Effector memory CD8-positive, alpha-beta T cell (primary cell): ENCODE measurements at regions not wholly inside any gene's neighbourhood (a gene's known extent, or its start where the extent isn't known, plus 50 kb on each side); places are given as distances from the start of the nearest gene placed in this dataset.

Source experiments
- ATAC-seq: fragments of 150-1000 bp; cut with Tn5 transposase; replicated peaks from 2 replicates; pipeline ENCODE4 v1.10.0; 2021; ENCODE audit warnings: mild to moderate bottlenecking, moderate library complexity
- DNase-seq, 3 experiments: peaks; one replicate each; pipeline ENCODE4 v3.0.0; 2021
- H3K27ac Mint-ChIP-seq, 2 donors: one replicate each; pipeline ENCODE4 v1.8.0; 2022; ENCODE audit warnings: mild to moderate bottlenecking in 2 of 2, mixed read lengths in 2 of 2, moderate library complexity in 2 of 2
- H3K27me3 Mint-ChIP-seq, 2 donors: one replicate each; pipeline ENCODE4 v1.8.0; 2022; ENCODE audit warnings: mixed read lengths in 2 of 2
- H3K36me3 Mint-ChIP-seq: one replicate; pipeline ENCODE4 v1.8.0; 2022; ENCODE audit warnings: mild to moderate bottlenecking, moderate library complexity, mixed read lengths; ENCODE audit not compliant: insufficient read depth
- H3K4me1 Mint-ChIP-seq, 2 donors: one replicate each; pipeline ENCODE4 v1.8.0; 2022; ENCODE audit warnings: low read depth in 2 of 2, mixed read lengths in 2 of 2
- H3K4me3 Mint-ChIP-seq, 2 donors: one replicate each; pipeline ENCODE4 v1.8.0; 2022; ENCODE audit warnings: mild to moderate bottlenecking in 2 of 2, mixed read lengths in 2 of 2, moderate library complexity in 2 of 2
- H3K9me3 Mint-ChIP-seq, 2 donors: one replicate each; pipeline ENCODE4 v1.8.0; 2022; ENCODE audit warnings: mixed read lengths in 2 of 2

DNA sequence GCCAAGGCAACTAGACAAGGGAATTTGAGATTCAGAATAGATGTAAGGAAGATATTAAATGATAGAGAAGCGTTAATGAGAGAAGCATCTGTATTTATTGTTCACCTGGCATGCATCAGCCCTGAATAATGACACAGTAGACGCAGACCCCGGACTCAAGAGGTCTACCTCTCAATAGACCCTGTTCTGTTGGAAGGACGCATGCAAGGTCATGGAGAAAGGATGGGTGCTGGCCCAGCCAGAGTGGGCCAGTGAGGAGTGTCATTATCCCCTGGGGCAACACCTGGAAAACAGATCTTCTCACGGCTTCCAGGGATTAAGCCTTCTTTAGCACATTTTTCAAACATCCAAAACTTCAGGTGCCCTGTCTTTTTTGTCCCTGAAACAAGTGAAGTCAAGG lies 461.0 kb downstream of the EIPR1 start:
- H3K27me3 Mint-ChIP-seq: peaks cover 5 to 28% of the 10 kb centered on the region in 2 donors
- peaks cover 0 to 5% of the 10 kb centered on the region in 2 donors for H3K9me3 Mint-ChIP-seq
- no peak overlapping the region for H3K4me3 Mint-ChIP-seq
- peaks cover 3% of the 10 kb centered on the region for H3K36me3 Mint-ChIP-seq
- H3K4me1 Mint-ChIP-seq: no peaks in the 10 kb centered on the region
- no peak for ATAC-seq
- no peak for DNase-seq
- no peak overlapping the region for H3K27ac Mint-ChIP-seq

DNA sequence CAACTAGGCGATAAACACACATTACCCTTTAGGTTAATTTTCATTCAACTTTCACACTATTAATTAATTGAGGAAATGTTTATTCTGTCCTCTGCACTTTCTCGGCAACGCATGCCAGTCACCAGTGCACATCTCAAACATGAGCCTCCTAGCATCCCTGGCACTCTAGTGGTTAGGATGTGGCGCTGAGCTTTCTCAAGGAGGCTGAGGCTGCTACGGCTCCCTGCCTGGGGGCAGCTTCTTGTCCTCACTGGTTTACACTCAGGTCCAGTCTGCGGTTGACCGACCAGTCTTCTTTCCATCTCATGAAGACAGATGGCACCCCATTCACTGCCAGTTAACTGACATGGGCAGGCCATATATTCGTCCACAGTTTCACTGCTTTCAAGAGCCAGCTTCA lies 463.4 kb downstream of the EIPR1 start:
- Mint-ChIP-seq H3K4me1 (no peaks in the 10 kb centered on the region), H3K36me3 (peaks cover 3% of the 10 kb centered on the region), H3K27me3 (peaks cover 5 to 40% of the 10 kb centered on the region in 2 donors), H3K4me3 (no peak overlapping the region), H3K9me3 (peaks cover 0 to 5% of the 10 kb centered on the region in 2 donors), H3K27ac (no peak overlapping the region)
- no peak for DNase-seq
- no peak for ATAC-seq

DNA sequence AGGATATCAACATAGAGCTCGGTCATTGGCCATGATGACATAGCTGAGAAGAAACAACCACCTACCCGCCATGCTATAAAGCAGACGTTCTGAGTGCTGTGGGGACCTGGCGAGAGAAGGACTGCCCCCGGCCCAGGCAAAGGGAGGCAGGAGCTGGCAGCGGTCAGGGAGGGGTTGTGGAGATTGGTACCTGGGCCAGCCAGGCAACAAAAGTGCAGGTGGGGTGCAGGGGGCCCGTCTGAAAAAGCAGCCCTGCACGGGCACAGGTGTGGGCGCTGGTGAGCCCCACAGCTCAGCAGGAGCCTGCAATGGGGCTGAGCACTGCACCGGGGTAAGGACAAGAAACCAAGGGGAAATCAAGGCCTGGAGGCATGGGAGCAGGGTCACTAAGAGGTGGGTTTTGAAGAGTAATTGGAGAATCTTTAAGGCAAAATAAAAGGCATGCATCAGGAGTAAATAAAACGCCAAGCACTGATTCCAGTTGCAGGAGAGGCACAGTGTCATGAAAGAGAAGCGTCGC lies 464.0 kb downstream of the EIPR1 start:
- H3K27me3 Mint-ChIP-seq: peaks cover 5 to 38% of the 10 kb centered on the region in 2 donors
- DNase-seq: no peak
- no peak for ATAC-seq
- H3K4me3 Mint-ChIP-seq: no peak overlapping the region
- peaks cover 0 to 5% of the 10 kb centered on the region in 2 donors for H3K9me3 Mint-ChIP-seq
- H3K4me1 Mint-ChIP-seq: no peaks in the 10 kb centered on the region
- no peak overlapping the region for H3K27ac Mint-ChIP-seq
- peaks cover 3% of the 10 kb centered on the region for H3K36me3 Mint-ChIP-seq

DNA sequence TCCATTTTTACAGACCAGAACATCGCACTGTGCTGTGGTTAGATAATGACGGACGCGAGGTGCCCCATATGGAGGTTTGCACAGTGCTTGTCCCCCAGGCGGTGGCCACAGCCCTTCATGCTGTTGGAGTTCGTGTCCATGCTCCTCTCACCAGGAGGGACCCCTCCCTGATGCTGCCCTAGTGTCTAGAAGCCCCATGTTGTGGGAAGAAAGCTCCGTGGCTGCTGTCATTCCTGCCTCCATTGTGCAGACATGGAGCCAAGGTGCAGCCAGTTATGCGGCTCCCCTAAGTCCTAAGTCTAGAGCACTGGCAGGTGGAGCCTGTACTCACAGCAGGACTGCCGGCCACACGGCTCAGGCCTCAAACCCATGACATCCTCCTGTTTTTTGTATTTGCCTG lies 464.9 kb downstream of the EIPR1 start:
- Mint-ChIP-seq H3K27me3 (peaks cover 5 to 39% of the 10 kb centered on the region in 2 donors), H3K4me3 (no peak overlapping the region), H3K4me1 (no peaks in the 10 kb centered on the region), H3K27ac (no peak overlapping the region), H3K9me3 (peaks cover 0 to 5% of the 10 kb centered on the region in 2 donors), H3K36me3 (peaks cover 3% of the 10 kb centered on the region)
- DNase-seq (no peak), ATAC-seq (no peak)

DNA sequence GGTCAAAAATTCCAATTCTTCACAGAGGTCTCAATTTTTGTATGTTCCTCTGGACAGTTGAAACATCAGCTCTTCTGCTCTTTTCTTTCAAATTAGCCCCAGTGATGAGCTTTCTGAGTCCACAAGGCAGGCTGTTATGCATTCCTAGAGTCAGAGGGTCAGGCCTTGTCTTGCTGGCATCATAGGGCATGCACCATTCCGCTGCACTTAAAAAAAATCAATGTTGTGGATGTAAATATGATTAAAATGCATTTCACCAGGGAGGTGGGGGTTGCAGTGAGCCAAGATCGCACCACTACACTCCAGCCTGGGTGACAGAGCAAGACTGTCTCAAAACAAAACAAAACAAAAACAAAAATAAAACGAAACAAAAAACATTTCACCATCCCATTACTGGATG lies 465.3 kb downstream of the EIPR1 start:
- Mint-ChIP-seq H3K9me3 (peaks cover 0 to 5% of the 10 kb centered on the region in 2 donors), H3K27me3 (peaks cover 8 to 43% of the 10 kb centered on the region in 2 donors), H3K4me1 (no peaks in the 10 kb centered on the region), H3K36me3 (peaks cover 3% of the 10 kb centered on the region), H3K4me3 (no peak overlapping the region), H3K27ac (no peak overlapping the region)
- DNase-seq (no peak), ATAC-seq (no peak)

DNA sequence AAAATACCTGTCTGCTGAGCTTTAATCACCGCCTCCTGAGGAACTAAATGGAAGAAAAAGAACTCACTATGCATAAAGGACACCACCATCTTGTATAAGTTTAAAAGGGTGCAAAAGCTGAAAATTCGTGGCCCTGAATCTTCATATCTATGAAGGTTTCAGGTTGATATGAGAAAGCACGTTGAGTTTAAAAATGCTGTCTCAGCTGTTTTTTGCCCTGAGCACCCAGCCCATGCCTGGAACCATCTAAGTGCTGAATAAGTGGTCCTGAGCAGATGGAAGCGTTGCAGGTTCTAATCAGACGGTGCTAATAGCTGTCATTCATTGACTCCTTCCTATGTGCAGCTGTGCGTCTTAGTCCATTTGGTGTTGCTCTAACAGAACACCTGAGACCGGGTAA lies 467.4 kb downstream of the EIPR1 start:
- Mint-ChIP-seq H3K4me3 (no peak overlapping the region), H3K4me1 (no peaks in the 10 kb centered on the region), H3K36me3 (peaks cover 3% of the 10 kb centered on the region), H3K9me3 (peaks cover 2 to 5% of the 10 kb centered on the region in 2 donors), H3K27me3 (peaks cover 10 to 34% of the 10 kb centered on the region in 2 donors), H3K27ac (no peak overlapping the region)
- ATAC-seq (no peak), DNase-seq (no peak)

DNA sequence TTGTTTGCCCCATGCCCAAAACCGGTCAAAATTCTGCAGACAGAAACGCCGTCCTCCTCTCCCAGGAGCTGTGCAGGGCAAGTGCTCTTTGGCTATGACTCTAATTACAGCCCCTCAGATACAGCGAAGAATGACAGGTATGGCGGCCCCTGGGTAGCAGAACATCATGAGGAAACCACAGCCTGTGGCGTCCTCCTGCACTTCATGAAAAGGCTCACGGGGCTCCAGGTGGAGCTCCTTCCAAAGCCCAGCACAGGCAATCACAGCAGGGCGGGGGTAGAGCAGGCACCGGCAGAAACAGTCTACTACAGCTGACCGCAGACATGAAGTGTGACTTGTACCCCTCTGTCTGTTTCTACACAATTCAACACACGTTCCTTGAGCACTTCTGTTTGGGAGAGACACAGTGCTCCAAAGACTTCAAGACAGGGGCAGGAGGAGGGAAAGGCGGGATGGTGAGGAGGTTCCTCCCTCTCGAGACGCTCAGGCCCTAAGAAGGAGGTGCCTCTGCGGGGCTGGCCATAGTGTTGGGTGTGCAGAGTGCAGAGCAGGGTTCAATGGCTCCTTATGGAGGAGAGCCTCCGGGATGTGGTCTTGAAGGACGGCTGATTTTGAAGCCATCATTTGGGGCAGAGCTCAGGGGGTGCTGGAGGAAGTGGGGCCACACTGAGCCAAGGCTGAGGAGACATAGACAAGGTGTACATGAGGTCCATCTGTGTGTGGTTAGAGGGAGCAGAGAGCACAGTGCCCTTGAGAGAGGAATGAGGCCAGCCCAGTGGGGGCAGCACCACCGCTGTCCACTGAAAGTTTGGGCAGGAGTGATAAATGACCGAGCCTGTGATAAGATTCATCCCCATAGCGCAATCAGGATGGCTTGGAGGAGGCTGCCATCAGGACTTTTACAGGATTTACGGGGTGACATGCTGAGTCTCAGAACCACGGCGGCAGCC lies 468.3 kb downstream of the EIPR1 start:
- Mint-ChIP-seq H3K4me1 (peaks cover 0 to 2% of the 10 kb centered on the region in 2 donors), H3K27me3 (peaks cover 11 to 41% of the 10 kb centered on the region in 2 donors), H3K36me3 (peaks cover 3% of the 10 kb centered on the region), H3K4me3 (no peak overlapping the region), H3K9me3 (peaks cover 2% of the 10 kb centered on the region in 2 donors), H3K27ac (no peak overlapping the region)
- DNase-seq (no peak), ATAC-seq (no peak)

DNA sequence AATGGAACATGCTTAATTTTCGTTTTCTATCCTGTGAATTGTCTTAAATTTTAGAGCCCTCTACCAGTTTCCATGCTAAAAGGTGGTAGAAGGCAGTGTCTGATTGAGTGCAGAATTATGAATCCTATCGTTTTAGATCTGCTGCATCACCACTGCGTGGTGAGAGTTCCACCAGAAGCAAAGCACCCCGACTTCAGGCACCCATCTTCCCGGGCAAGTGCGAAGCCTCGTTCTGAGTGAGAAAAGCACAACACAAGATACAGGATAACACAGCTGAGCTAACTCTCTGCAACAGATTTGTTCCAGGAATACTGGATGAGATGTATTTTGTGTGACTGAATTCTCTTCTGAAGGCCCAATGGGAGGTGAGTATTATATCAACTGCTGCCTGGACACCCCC lies 471.5 kb downstream of the EIPR1 start:
- Mint-ChIP-seq H3K4me3 (no peak overlapping the region), H3K9me3 (peaks cover 0 to 2% of the 10 kb centered on the region in 2 donors), H3K36me3 (no peaks in the 10 kb centered on the region), H3K27ac (no peak overlapping the region), H3K4me1 (peaks cover 6 to 7% of the 10 kb centered on the region in 2 donors), H3K27me3 (peaks cover 12 to 41% of the 10 kb centered on the region in 2 donors)
- DNase-seq: no peak
- ATAC-seq: no peak

DNA sequence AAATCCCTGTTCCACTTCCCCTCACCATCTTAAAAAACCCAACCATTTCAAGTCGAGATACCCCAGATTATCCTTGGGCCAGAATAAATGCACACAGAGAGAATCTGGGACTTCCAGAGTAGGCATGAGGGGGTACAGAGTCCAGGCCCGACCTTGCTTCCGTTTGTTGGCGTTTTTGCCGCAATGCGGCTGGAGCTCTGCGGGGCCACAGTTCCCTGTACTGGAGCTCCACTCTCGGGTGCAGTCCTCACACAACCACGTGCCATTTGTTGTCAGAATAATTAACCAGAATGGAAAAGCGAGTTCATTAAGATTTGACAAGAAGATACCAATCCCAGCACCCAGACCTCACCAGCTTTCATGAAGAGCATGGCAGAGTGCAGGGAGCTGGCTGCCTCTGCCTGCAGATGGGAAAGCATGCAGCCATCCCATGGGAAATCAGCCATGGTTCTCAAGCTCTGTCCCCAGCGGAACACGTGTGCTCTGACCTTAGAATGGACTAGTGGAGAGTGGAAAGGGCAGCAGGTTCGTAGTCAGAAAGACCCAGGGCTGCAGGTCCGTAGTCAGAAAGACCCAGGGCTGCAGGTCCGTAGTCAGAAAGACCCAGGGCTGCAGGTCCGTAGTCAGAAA lies 472.8 kb downstream of the EIPR1 start:
- ATAC-seq (no peak), DNase-seq (no peak)
- Mint-ChIP-seq H3K36me3 (no peaks in the 10 kb centered on the region), H3K27me3 (peaks cover 12 to 33% of the 10 kb centered on the region in 2 donors), H3K27ac (no peak overlapping the region), H3K9me3 (peaks cover 0 to 2% of the 10 kb centered on the region in 2 donors), H3K4me1 (peaks cover 6 to 8% of the 10 kb centered on the region in 2 donors), H3K4me3 (no peak overlapping the region)

DNA sequence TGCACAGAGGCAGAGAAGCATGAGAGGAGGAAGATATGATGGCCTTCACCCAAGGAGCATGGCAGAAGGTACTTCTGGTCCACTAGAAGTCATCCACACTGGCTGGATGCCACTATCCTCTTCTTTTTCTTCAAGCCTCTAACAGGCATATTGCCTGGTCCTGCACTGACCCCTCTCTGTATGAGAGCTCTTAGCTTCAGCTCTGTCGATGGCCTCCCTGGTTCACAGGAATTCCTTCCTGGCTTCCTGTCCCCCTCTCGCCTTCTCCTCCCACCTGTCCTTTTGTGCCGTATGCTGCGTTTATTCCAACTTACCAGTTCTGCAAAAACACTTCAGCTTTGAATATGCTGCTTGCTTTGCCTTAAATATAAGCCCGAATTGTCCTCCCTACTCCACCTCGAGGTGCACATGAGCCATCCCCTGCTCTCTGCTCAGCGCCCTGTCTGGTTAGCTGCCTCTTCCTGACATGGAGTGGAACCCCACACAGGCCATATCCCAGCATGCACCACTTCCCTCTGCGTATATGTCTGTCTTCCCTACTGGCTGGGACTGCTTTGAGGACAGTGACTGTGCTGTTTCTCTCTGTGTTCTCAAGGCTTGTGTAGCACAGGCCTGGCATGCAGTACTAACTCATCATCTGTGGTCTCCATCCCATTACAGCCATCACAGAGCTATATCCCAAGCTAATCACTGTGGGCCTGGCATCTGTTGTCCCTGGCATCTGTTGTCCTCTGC lies 474.9 kb downstream of the EIPR1 start:
- peaks cover 0 to 2% of the 10 kb centered on the region in 2 donors for H3K9me3 Mint-ChIP-seq
- no peak overlapping the region for H3K27ac Mint-ChIP-seq
- peaks cover 6 to 8% of the 10 kb centered on the region in 2 donors for H3K4me1 Mint-ChIP-seq
- no peak overlapping the region for H3K4me3 Mint-ChIP-seq
- H3K27me3 Mint-ChIP-seq: peaks cover 12 to 15% of the 10 kb centered on the region in 2 donors
- H3K36me3 Mint-ChIP-seq: no peaks in the 10 kb centered on the region
- ATAC-seq: no peak
- no peak for DNase-seq

DNA sequence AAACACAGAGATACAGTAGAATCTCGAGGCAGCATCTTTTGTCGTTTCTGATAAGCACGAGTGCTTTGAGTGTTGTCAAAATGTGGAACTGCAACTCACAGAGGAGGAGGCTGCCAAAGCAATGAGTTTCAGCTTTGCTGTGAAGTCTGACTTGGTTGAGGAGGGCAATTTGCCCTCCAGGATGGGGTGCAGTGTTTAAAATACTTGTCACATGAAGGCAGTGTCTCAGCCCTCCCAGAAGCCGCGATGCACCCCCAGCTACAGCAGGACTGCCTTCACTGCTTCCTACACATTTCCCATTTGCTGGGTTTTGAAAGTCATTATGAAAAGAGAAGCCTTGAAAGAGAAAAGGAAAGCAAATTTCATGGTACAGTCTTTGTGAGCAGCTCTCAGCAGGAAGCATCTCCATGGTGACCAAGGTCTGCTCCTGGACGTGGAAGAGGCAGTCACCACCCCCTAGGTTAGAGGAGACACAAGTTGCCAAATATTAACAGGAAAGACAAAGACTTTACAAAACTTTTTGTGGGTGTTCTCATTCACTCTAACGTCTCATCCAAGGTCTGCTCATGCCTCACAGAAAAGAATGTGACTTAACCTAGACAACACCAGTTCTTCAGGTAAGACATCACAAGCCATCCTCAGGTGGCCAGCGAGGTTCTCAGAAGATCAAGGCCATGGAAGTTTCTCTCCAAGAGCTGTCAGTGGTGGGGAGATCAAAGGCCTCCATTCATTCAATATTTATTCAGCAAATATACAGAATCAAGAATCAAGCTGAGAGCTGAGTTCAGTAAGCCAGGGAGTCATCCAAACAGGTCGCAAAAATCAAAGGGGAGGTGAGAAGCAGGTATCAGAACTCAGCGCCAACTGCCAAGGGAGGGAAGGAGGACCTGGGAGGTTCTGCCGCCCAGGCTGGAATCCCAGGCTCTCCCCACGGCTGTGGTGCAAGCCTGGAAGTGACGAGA lies 476.0 kb downstream of the EIPR1 start:
- DNase-seq (no peak), ATAC-seq (no peak)
- no peak overlapping the region for H3K4me3 Mint-ChIP-seq
- H3K9me3 Mint-ChIP-seq: no peaks in the 10 kb centered on the region
- peaks cover 6 to 9% of the 10 kb centered on the region in 2 donors for H3K27me3 Mint-ChIP-seq
- H3K4me1 Mint-ChIP-seq: peaks cover 6 to 8% of the 10 kb centered on the region in 2 donors
- H3K27ac Mint-ChIP-seq: peak overlapping the region in 1 of 2 donors; percentile 22
- H3K36me3 Mint-ChIP-seq: no peaks in the 10 kb centered on the region

DNA sequence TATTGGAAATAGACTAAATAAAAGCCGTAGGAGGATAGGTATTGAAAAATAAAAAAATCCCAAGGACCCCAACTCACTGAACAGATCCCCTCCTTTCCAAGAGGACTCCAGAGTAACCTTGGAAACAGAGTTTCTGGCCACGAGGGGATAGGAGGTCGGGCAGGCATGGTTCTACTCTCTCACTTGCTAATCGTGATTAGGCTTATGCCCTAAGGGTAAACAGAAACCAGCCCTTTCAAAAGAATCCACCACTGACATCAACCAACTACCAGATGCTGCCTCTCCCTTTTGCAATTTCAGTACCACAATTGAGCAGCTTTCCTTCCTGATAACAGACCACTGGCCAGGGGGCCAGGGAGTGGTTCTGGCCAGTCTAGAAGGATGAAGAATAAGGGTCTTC lies 477.8 kb downstream of the EIPR1 start:
- Mint-ChIP-seq H3K4me1 (peaks cover 6 to 8% of the 10 kb centered on the region in 2 donors), H3K27me3 (peaks cover 13% of the 10 kb centered on the region in 2 donors), H3K36me3 (no peaks in the 10 kb centered on the region), H3K27ac (no peak overlapping the region), H3K9me3 (no peaks in the 10 kb centered on the region), H3K4me3 (no peak overlapping the region)
- DNase-seq: no peak
- no peak for ATAC-seq
